NCI-H345 (cell line): ENCODE measurements at regions not wholly inside any gene's neighbourhood (a gene's known extent, or its start where the extent isn't known, plus 50 kb on each side); places are given as distances from the start of the nearest gene placed in this dataset.

ENCODE experiments used
- DNase-seq: peaks from one replicate; lab custom pipeline; 2025; lab: John Stamatoyannopoulos, UW

DNA sequence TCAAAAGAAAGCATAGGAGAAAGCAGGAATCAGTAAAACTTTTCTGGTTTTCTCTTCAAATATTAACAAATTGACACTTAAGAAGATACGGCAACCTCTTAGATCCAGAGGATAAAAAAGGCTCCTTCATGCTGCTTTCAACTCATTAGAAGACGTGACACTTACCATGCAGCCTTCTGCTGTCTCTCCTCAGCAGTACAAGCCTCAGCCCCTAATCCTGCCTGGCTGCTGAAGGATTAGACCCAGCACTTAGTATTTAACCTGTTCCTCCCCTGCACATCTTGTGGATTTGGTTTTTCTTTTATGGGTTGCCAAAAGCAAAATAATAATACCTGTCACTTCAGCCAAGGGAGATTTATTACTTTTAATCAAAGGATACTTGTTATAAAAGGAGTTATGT lies 108.4 kb downstream of the LYZL1 start:
- no peak for DNase-seq

DNA sequence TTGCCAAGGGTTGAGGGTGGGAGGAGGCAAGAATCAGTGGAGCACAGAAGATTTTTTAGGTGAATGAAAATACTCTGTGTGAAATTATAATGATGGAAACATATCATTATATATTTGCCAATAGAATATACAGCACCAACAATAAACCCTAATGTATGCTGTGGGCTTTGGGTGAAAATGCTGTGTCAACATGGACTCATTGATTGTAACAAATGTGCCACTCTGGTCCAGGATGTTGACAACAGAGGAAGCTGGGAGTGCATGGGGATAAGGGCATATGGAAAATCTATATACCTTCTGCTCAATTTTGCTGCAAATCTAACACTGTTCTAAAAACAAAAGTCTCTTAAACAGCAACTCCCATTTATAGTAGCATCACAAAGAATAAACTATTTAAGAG lies 114.3 kb downstream of the LYZL1 start:
- DNase-seq: no peak

DNA sequence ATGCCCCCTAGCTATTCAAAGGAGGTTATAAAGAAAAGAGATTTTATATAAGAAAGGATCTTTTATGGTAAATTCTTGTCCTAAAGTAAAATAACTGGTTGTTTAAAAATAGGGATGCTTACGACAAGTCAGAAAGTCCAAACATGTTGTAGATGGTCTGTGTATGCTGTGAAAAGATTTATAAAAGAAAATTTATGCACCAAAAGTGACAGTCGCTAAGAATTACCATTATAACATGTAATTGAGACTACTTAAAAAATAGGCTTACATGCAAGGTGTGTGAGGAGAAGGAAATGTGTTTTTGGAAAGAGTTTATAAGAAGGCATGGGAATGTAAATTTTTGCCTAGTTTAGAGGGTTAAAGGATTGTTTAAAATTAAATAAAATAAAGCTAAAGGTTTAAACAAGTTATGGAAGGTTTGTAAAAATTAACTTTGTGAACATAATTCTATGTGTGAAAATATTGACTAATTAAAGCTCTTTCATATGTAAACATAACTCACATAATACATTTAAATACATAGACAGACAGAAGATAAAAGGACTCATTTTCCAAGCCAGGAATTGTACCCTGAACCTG lies 118.5 kb downstream of the LYZL1 start:
- no peak for DNase-seq
